Fibroblast of skin of abdomen (primary cell): ENCODE measurements at regions not wholly inside any gene's neighbourhood (a gene's known extent, or its start where the extent isn't known, plus 50 kb on each side); places are given as distances from the start of the nearest gene placed in this dataset.
"Not testable (repeated sequence)": the region's sequence is repeated elsewhere in the genome, so short reads cannot be mapped to it uniquely, and the experiment has no call there.

Source experiments
- DNase-seq: peaks from one replicate; pipeline ENCODE4 v3.0.0-alpha.2; 2013

DNA sequence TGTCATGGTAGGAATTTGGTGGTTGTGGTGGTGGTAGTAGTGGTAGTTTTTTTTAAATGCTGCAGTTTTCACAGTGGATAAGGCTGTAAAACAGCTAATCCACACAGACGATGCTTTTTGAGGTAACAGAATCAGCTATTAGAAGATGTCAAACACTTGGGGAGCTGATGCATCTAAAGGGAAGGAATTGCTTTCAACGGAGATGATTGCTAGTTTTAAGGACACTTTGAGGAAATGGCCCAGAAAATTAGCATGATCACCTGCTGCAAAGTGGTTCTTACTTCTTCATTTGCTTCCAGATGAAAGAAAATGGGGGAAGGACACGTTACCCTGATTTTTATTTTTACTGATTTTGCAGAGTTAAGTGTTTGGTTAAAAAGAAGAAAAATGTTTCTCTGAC lies 178.2 kb upstream of the ATP10B start:
- no peak for DNase-seq

DNA sequence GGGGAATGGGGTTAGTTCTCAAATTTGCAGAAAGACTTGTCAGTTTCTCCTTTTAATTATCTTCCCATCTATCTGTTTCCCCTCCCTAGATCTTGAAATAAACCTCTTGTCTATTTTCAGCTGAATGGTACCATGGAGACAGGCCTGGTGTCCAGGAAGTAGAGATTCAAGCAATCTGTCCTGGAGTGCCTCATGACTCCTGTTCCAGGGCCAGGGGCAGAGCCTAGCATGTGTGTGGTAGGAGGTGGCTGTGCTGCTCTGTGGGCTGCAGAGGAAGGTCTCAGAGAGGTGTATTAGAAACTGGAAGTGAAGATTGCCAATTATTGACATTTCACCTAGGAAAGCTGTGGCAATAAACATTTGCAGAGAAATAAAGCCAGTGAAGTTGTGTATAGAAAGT lies 175.8 kb upstream of the ATP10B start:
- DNase-seq = no peak

DNA sequence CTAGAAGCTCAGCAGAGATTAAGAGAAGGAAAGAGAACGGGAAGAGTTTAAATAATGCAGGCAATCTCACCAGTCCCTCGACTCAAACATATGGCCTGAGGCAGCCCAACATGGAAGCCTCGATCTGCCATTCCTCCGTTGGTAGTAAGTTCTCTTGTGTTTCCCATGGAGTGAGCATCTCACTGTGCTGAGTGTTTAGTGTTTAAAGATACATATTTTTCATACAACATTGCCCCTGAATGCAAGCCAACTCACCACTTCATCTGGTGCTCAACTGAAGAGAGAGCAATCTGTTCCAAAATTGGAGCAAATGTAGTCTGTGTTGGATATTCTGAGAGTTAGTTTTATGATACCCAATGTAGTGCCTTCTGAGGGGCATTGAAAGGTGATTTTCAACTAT lies 171.5 kb upstream of the ATP10B start:
- DNase-seq = no peak

DNA sequence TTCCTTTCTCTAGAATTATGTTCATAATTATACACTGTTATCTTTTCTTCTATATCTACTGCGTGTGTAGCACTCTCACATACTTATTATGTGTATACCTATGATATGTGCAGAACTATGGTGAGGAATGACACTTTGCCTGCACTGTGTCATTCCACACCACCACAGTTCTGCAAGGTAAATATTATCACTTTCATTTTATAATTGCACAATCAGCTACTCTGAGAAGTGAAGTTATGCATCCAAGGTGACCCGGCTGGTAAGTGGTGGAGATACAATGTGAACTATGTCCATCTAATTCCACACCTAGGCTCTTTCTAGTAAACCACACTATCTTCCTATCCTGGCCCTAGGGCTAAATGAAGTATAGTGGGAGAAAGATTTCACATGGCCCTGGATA lies 170.1 kb upstream of the ATP10B start:
- DNase-seq = no peak

DNA sequence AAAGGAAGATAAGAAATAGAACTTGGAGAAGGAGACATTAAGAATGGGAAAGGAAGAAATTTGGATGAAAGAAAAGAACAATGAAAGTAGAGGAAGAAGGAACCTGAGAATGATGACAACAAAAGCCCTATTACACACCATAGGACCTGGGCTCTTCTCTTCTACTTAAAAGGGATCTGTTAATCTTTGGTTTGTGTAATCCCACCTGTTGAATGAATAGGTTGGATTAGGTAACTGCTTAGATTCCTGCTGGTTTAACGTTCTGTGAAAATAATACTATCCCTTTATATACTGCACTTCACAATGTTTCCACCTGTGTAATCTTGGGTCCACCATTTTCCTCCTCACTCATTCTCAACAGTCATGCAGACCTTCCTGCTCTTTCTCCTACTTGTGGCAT lies 157.8 kb upstream of the ATP10B start:
- DNase-seq = no peak

DNA sequence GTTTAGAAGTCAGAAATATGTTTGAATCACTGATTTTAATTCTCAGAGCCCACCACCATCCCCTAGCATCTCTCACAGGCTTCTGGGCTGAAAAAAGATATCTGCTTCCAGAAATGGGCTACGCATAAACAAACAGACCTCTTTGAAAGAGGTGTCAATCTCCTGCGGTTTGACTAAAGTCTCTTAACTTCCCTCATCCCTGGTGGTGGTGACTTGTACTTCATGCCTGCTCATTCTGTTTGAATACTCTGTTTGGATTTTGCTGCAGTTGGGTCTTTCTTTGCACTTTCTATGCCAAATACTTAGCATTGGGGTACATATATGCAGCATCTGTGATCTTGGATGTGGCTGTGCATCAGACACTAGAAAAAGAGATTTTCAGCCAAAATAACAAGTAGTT lies 157.2 kb upstream of the ATP10B start:
- no peak for DNase-seq

DNA sequence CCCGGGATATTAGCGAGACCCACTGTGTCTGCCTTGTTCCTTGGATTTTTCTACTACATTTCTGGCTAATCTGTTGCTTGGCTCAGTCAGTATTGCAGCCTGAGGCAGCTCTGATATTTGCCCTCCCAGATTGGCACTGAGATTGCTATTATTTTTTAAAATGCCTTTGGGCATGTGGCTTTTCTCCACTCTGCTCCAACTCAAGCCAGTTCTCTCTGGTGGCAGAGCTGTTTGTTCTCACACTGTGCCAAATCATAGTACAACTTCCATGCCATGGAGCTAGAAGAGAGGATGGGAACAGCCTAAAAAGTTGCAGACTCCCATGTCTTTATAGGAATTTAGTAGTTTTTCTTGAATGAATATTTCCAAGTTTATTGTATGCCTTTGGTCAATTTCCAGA lies 155.9 kb upstream of the ATP10B start:
- DNase-seq = no peak

DNA sequence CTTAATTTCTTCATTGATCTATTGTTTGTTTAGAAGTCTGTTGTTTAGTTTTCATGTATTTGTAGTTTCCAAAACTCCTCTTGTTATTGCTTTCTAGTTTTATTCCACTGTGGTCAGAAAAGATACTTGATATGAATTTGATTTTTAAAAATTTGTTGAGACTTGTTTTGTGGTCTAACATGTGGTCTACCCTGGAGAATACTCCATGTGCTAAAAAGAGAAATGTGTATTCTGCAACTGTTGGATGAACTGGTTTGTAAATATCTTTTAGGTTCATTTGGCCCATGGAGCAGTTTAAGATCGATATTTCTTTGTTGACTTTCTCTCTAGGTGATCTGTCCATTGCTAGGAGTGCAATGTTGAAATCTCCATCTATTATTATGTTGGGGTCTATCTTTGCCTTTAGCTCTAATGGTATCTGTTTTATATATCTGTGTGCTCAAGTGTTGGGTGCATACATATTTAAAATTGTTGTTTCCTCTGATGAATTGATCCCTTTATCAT lies 150.6 kb upstream of the ATP10B start:
- no peak for DNase-seq

DNA sequence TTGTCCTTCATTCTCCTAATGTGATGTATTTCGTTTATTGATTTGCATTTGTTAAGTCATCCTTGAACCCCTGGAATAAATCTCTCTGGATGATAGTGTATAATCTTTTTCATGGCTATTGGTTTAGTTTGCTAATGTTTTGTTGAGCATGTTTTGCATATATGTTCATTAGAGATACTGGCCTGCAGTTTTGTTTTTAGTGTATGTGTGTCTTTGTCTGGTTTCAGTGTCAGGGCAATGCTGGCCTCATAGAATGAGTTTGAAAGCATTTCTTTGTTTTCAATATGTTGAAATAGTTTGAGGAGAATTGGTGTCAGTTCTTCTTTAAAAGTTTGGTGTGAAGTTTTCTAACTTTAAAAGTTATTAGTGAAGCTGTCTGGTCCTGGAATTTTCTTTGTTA lies 149.6 kb upstream of the ATP10B start:
- no peak for DNase-seq

DNA sequence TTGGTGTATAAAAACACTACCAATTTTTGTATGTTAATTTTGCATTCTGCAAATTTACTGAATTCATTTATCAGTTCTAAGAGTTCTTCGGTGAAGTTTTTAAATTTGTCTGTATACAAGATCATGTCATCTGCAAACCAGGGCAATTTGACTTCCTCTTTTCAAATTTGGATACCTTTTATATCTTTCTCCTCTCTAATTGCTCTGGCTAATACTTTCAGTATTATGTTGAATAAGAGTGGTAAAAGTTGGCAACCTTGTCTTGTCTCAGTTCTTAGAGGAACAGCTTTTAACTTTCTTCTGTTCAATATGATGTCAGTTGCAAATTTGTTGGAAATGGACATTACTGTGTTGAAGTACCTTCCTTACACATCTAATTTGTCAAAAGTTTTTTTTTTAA lies 149.1 kb upstream of the ATP10B start:
- not testable (repeated sequence) for DNase-seq

DNA sequence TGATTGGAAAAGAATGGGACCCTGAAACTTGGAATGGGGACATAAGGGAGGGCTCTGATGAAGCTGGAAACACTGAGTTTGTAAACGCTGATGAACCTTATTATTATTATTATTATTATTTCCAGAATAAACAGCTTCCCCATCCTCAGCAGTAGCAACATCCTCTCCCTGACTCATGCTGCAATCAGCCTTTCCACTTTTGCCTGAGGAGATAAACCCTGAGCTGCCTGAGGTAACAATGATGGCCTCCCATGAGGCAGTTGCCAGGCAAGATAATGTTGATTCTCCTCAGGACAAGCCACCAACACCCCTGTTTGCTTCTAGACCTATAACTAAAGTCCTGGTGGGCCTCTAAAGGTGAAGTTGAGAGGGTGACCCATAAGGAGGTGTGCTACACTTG lies 139.2 kb upstream of the ATP10B start:
- DNase-seq = no peak

DNA sequence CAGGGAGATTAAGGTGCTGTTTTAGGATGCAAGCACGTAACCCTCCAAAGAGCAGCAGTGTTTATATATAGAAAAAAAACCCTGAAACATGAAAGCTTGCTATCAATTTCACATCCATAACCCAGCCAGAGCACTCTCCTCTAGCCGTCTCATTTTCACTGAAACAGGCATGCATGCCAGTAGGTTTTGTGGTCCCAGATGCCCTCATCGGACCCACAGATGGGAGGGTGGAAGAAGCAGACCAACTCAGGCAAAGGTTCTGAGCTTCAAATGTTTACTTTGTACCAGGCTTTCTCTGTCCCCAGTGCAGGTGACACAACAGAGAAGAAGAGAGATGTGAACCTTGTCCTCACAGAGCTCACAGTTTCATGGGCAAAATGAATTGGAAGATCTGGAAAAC lies 127.4 kb upstream of the ATP10B start:
- DNase-seq = no peak

DNA sequence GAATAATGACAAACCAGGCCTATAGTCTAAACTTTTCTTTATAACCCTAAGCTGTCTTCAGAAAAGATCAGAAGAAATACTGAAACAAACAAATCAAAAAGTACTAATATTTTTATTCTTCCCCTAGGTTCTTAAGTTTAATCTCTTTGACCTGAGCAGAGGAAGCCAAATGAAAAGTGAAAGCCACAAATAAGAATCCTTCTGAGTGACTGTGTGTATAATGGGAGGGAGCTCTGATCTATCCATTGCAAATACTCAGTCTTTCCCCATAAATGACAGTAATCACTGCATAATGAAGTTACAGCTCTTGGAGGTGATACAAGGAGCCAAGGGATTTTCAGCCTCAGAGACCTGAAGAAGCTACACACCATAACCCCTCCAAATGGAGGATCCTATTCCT lies 126.9 kb upstream of the ATP10B start:
- no peak for DNase-seq

DNA sequence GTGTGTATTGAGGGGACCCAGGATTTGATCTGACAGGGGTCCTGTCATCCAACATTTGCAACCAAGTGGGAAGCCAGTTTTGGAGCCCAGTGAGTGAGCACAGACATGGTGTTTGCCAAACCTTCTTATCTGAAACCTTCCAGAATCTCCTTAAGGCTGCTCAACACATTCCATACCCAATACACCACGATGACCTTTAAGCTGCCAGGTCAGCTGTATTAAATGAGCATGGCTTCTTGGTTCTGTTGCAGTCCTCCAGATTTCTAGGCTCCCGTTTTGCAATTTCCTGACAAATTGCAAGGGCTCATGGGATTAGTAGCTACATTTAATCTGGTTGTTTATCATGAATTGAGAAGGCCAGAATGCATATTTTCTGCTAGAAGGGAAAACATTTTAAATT lies 124.2 kb upstream of the ATP10B start:
- no peak for DNase-seq

DNA sequence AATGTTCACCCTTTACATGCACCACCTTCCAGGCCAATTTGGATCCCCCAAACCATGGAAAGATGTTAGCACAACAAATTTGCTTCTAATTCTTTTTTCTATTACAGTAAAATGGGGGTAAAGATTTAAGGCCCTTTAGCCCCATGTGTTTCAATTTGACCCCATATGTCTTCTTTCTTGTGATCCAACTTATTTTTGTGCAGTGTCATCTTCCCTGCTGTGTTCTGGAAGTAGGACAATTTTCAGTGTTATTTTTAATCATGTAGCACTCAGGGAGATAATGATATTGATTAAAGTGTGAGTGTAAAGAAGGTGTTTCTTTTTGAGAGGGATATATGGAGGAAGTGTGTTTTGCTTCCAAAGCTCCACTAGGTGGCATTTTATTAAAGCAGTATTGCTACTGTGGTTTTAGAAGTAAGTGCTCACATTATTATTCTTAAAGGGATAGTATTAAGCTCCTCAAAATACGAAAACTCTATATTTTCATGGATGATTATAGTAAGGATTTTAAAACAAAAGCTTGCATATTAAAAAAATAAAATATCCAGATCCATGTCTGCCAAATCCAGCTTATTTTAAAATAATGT lies 118.7 kb upstream of the ATP10B start:
- no peak for DNase-seq

DNA sequence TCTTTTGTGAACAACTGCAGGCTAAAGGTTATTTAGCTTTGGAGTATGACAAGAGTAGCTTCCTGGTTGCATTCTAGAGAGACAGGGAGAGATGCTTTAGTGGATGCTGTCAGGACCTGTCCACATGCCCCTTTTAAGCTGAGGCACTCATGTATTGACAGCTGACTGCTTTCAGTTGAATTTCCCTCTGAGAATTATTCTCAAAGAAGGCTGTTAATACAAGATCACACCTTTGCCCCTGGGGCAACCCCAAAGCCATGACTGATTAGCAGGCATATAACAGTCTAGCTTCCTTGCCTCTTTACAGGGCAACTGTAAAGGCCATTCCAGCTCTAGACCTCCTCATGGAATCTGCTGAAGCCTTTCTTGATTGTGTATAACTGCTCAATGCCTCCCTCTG lies 117.6 kb upstream of the ATP10B start:
- DNase-seq = no peak

DNA sequence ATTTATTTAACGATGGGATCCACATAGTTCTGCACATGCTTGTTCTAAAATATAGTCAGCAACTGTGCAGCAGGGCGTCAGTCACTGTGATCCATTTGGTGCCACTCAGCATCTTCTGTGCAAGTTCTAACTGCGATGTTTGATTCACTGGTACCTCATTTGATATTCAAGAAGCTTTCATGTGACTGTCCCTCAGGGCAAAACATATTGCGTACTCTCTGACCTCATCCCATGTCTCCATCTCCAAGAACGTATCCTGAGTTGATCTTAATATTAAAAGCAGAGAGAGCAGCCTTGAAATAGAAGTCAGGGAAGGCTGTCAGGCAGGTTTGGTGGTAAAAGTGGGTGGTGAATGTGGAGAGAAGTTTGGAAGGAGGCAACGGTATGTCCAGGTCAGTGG lies 116.5 kb upstream of the ATP10B start:
- DNase-seq = no peak

DNA sequence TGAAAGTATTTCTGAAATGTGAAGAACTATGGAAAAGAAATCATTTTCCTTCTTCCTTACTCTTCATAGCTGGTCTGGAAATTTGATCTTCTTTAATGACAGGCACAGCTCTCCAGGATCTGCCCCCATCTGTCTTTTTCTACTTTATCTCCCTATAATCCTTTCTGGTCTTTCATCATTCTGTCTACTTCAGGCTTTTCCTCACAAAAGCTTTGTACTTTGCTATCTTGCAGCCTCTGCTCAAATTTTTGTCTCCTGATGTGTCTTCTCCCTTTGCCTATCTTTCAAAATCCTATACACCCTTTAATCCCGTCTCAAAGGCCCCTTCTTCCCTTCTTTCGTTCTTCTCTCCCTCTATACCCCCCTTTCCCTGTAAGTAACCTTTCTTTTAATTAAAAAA lies 114.9 kb upstream of the ATP10B start:
- no peak for DNase-seq

DNA sequence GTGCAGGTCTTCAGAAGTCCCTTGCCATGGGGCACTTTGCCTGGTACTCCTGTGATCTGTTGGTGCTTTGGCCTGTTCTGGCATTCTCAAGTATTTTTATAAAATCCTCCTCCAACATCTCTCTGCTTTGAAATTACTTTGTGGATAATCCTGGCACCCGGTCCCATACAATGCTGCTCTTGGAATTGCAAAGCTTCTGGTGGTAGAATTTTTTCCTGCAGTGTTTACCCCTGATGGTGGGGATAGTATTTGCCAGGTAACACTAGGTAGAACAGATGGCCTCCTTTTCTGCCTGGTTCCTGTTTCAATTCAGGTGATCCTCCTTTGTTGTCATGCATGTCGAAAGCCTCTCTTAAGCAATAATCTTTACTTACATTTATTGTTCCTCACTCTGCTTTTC lies 109.8 kb upstream of the ATP10B start:
- no peak for DNase-seq

DNA sequence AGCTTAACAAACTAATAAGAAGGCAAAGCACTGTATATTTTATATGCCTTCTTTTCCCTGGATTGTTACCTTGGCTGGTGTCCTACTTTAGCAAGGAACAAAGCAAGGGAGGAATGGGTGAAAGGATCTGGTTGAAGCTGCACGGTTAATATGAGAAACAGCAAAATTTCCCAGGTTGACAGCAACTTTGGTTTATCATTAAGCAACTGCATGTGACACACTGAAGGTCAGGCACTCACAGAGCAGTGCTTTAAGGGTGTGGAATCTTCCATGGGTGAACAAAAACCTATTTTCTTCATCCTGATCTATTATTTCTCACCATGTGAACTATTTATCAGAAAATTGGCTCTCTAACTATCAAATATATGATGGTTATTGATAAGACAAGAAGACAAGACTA lies 109.0 kb upstream of the ATP10B start:
- DNase-seq = no peak

DNA sequence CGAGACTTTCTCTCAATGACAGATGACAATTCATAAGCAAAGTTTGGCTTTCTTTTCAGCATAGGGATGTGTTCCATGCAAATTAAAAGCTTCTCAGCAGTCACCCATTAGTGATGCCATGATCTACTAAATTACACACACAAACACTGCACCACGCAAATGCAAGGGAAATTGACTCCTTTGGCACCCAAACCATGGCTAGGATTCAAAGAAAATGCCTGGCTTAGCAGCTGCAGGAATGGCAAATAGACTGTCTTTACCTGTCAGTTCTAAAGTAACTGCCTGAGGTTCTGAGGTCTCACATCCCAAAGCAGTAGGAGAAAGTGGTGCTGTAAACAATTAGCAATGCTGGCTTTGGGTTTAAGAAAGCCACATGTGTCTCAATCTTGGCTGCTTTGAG lies 108.6 kb upstream of the ATP10B start:
- DNase-seq = no peak

DNA sequence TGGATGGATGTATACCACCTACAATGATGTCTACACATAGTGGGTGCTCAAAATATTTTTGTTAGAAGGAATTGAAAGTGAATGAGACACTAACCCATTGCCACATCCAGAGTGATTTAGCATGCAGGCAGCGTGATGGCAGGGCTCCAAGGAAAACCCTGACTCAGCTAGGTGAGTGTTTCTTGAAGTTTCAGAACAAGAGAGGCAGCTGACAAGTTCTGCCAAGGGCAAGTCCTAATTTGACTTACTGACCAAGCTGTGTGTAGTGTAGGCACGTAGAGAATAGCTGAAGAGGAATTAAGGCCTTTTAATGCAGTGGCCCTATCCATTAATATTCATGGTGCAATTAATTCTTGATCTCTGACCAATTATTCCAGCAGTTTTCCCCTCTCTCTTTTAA lies 107.8 kb upstream of the ATP10B start:
- peak; percentile 19 for DNase-seq

DNA sequence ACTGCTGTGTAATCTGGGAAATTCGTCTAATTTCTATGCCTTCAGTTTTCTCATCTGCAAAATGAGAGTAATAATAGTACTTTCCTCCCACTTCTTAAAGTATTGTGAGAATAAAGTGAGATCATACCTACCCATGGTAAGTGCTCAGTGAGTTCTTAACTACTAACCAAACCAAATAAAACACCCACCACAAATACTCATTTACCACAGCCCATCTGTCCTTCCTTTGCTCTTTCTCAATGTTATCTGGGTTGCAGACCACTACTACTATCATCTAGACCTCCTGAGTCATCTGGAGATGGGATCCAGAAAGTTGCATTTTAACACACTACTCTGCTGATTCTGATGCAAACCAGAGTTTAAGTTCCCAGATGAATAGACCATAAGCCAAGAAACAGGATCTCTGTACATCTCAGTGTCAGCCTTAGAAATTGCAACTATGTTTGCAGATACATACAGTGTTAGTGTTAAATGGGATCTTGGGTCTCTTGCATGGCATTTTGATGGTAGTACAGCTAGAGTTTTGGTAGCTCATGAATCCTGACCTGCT lies 105.4 kb upstream of the ATP10B start:
- no peak for DNase-seq

DNA sequence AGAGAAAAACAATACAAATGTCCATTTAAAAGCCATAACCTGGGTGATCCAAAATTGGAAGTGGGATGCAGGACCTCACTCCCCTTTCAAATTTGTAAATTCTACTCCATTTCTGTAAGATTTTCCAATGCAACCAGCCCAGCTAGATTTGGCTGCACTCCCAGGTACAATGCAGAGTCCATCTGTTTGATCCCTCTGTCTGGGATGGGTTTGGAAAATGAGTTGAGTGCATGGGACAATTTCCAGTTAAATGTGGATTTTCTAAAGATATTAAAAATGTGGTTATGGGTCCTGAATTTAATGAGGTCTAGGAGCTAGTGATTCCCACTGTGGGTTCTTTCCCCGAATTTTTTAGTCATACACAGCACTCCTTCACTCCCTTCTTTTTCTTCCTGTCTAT lies 104.0 kb upstream of the ATP10B start:
- DNase-seq = no peak

DNA sequence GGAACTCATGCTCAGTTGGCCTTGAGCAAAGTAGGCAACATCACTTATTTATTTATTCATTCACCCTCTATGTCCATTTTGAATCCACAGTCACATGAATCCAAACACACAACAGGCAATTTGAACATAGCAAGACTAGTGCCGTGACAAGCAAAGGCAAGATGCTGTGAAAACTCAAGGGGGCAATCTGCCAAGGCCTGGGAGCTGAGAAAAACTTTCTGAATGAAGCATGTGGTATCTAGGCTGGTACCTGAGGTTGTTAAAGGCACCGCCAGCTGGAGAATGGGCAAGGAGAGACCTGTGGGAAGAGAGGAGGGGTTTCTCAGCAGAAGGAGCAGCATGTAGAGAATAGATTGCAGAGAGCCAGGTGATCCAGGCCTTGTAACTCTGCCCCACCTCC lies 98.3 kb upstream of the ATP10B start:
- DNase-seq = no peak
